ENCODE measurements at regions not wholly inside any gene's neighbourhood (a gene's known extent, or its start where the extent isn't known, plus 50 kb on each side); places are given as distances from the start of the nearest gene placed in this dataset.

DNA sequence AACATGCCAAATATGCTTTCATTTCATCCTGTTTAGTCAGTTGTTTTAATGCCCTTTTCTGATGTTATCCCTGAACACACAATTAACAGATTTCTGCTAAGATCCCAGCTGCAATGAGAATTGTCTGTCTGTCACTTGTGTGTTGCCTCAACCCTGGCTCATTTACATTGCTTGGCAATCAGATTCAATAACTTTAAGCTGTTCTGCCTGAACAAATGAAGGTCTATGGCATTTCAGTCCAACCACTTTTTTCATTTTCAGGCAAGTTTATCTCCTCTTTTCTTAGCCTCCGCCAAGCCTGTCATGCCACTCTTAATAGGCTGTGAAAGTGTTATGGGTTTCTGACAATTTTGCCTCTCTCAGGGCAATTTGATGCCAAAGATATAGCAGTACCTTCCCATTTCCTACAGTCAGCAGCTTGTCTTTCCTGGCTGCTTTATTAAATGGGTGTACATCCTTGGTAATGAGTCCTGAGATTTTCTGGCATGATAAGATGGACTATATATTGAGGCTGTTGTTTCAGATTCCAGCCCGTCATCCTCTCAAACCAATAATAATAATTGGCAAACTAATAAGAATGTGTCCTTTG lies 68.7 kb upstream of the ADAMTS9 start:
- Histone ChIP-seq H3K27ac (ENCODE audit: extremely low read depth, low read depth, low read length) (no peak overlapping the region), H3K36me3 (ENCODE audit: control insufficient read depth in 2 of 2, insufficient read depth in 1 of 2, low read length in 2 of 2) (no peaks in the 10 kb centered on the region), H3K4me1 (ENCODE audit: control insufficient read depth, insufficient read depth, low read length) (no peaks in the 10 kb centered on the region), H3K9me3 (ENCODE audit: control insufficient read depth, insufficient read depth, low read depth, low read length) (no peaks in the 10 kb centered on the region), H3K4me3 (ENCODE audit: low read depth, low read length) (no peak overlapping the region)
- CTCF ChIA-PET = interaction anchor here (1.1 kb wide), 1 partner anchor 10 kb away, joined by 3 read pairs; no protein-coding TSS in a partner anchor
- POLR2A ChIA-PET = no interaction called here
- TF ChIP-seq ZNF544 (tag by site-specific recombination; IDR thresholded peaks at IDR 0.05) (no peak), BCL11B (tag by site-specific recombination; IDR thresholded peaks at IDR 0.05; ENCODE audit: low read depth) (no peak), ZNF23 (tag by site-specific recombination; IDR thresholded peaks at IDR 0.05; ENCODE audit: borderline replicate concordance) (no peak), ZNF211 (tag by site-specific recombination; IDR thresholded peaks at IDR 0.05; ENCODE audit: low read depth) (no peak), ZNF596 (tag by site-specific recombination; IDR thresholded peaks at IDR 0.05) (no peak)

DNA sequence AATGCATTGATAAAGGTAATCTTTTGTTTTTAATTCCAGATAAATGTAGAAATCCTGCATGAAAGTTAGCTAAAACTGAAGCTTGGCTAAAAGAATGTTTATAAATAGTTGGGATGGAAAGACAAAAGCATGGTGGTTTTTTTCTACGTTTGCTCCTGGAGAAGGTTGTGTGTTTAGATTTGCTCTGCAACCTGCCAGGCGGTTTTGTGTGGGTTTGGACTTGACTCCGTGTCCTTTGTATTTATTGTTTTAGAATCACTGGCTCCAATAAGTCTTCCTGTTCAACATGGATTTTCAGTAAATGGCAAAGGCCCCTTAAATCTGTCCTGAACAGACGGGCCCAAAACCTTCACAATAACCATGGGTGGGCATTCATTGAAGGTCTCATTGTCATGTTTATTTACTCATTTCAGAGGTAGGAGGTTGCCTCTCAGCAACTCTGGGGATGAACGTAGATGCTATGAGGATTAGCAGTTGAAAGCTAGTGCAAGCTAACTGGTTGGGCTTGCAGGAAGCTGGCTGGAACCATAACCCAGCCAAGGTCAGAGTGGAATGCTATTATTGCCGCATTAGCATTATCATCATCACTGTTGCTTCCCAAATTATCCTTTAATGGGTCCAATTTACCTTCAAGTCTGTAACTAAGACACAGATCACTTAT lies 60.6 kb upstream of the ADAMTS9 start:
- Histone ChIP-seq H3K9me3 (ENCODE audit: control insufficient read depth, insufficient read depth, low read depth, low read length) (no peaks in the 10 kb centered on the region), H3K27ac (ENCODE audit: extremely low read depth, low read depth, low read length) (no peak overlapping the region)
- POLR2A ChIA-PET = no interaction called here

DNA sequence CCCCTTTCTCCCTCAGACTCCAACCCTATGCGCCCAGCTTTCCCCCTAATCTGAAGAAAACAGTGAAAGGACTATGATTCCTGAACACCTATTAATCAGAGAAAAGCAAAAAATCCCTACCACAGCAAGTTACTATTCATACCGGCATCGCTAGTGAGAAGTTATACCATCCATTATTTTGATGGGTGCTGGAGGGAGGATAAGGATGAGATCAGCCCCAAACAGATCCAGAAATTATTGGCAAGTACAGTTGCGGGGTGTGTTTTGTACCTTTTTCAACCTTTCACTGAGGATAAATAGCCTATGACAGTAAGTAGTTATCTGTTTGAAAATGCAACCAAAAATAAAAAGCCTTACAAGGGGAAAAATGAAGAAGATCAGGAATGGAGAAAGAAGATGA lies 59.9 kb upstream of the ADAMTS9 start:
- no peak overlapping the region for H3K27ac ChIP-seq (ENCODE audit: extremely low read depth, low read depth, low read length)
- CTCF ChIA-PET = no interaction called here
- no peak overlapping the region for H3K4me3 ChIP-seq (ENCODE audit: low read depth, low read length)
- TF ChIP-seq KLF7 (tag by site-specific recombination; IDR thresholded peaks at IDR 0.05; ENCODE audit: borderline replicate concordance) = no peak
- TF ChIP-seq, protein P1, sequence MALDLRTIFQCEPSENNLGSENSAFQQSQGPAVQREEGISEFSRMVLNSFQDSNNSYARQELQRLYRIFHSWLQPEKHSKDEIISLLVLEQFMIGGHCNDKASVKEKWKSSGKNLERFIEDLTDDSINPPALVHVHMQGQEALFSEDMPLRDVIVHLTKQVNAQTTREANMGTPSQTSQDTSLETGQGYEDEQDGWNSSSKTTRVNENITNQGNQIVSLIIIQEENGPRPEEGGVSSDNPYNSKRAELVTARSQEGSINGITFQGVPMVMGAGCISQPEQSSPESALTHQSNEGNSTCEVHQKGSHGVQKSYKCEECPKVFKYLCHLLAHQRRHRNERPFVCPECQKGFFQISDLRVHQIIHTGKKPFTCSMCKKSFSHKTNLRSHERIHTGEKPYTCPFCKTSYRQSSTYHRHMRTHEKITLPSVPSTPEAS (tag by site-specific recombination; IDR thresholded peaks at IDR 0.05) = no peak
- no peak for TF ChIP-seq ZNF169 (tag by site-specific recombination; IDR thresholded peaks at IDR 0.05)
- no peak for TF ChIP-seq ZNF785 (tag by site-specific recombination; IDR thresholded peaks at IDR 0.05)
- no peak for TF ChIP-seq ZNF514 (tag by site-specific recombination; IDR thresholded peaks at IDR 0.05)
- no peak for TF ChIP-seq ZBTB8A (tag by site-specific recombination; IDR thresholded peaks at IDR 0.05)
- TF ChIP-seq EGR2 (tag by site-specific recombination; IDR thresholded peaks at IDR 0.05; ENCODE audit: low read depth) = no peak
- TF ChIP-seq, protein P2, sequence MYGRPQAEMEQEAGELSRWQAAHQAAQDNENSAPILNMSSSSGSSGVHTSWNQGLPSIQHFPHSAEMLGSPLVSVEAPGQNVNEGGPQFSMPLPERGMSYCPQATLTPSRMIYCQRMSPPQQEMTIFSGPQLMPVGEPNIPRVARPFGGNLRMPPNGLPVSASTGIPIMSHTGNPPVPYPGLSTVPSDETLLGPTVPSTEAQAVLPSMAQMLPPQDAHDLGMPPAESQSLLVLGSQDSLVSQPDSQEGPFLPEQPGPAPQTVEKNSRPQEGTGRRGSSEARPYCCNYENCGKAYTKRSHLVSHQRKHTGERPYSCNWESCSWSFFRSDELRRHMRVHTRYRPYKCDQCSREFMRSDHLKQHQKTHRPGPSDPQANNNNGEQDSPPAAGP (tag by site-specific recombination; IDR thresholded peaks at IDR 0.05) = no peak
- TF ChIP-seq ZBTB20 (tag by site-specific recombination; IDR thresholded peaks at IDR 0.05) = no peak
- TF ChIP-seq ZNF324 (tag by site-specific recombination; IDR thresholded peaks at IDR 0.05) = no peak
- no peak for TF ChIP-seq GFI1B (tag by site-specific recombination; IDR thresholded peaks at IDR 0.05)
- TF ChIP-seq, protein P3, sequence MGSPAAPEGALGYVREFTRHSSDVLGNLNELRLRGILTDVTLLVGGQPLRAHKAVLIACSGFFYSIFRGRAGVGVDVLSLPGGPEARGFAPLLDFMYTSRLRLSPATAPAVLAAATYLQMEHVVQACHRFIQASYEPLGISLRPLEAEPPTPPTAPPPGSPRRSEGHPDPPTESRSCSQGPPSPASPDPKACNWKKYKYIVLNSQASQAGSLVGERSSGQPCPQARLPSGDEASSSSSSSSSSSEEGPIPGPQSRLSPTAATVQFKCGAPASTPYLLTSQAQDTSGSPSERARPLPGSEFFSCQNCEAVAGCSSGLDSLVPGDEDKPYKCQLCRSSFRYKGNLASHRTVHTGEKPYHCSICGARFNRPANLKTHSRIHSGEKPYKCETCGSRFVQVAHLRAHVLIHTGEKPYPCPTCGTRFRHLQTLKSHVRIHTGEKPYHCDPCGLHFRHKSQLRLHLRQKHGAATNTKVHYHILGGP (tag by site-specific recombination; IDR thresholded peaks at IDR 0.05) = no peak
- TF ChIP-seq GLIS2 (tag by site-specific recombination; IDR thresholded peaks at IDR 0.05) = no peak
- TF ChIP-seq TRIM28 (IDR thresholded peaks at IDR 0.05; ENCODE audit: borderline replicate concordance, low read length) = no peak
- TF ChIP-seq ZNF335 (tag by site-specific recombination; conservative IDR thresholded peaks at IDR 0.05) = no peak
- TF ChIP-seq ZNF16 (tag by site-specific recombination; IDR thresholded peaks at IDR 0.05; ENCODE audit: low read depth) = no peak
- POLR2A ChIA-PET = no interaction called here
- H3K36me3 ChIP-seq (ENCODE audit: control insufficient read depth in 2 of 2, insufficient read depth in 1 of 2, low read length in 2 of 2) = no peaks in the 10 kb centered on the region
- H3K9me3 ChIP-seq (ENCODE audit: control insufficient read depth, insufficient read depth, low read depth, low read length) = no peaks in the 10 kb centered on the region
- H3K4me1 ChIP-seq (ENCODE audit: control insufficient read depth, insufficient read depth, low read length) = no peaks in the 10 kb centered on the region

More for the DNA sequence above, 60.6 kb upstream of the ADAMTS9 start:
- Histone ChIP-seq H3K4me3 (ENCODE audit: low read depth, low read length) (no peak overlapping the region), H3K36me3 (ENCODE audit: control insufficient read depth in 2 of 2, insufficient read depth in 1 of 2, low read length in 2 of 2) (no peaks in the 10 kb centered on the region), H3K4me1 (ENCODE audit: control insufficient read depth, insufficient read depth, low read length) (no peaks in the 10 kb centered on the region)
- TF ChIP-seq MZF1 (tag by site-specific recombination; IDR thresholded peaks at IDR 0.05; ENCODE audit: borderline replicate concordance) (no peak), BCL11A (tag by site-specific recombination; IDR thresholded peaks at IDR 0.05; ENCODE audit: low read depth) (no peak), ZNF624 (tag by site-specific recombination; IDR thresholded peaks at IDR 0.05) (no peak)
- TF ChIP-seq, protein P4, sequence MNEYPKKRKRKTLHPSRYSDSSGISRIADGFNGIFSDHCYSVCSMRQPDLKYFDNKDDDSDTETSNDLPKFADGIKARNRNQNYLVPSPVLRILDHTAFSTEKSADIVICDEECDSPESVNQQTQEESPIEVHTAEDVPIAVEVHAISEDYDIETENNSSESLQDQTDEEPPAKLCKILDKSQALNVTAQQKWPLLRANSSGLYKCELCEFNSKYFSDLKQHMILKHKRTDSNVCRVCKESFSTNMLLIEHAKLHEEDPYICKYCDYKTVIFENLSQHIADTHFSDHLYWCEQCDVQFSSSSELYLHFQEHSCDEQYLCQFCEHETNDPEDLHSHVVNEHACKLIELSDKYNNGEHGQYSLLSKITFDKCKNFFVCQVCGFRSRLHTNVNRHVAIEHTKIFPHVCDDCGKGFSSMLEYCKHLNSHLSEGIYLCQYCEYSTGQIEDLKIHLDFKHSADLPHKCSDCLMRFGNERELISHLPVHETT (tag by site-specific recombination; IDR thresholded peaks at IDR 0.05) = no peak
- CTCF ChIA-PET = interaction anchor here (0.6 kb wide), 1 partner anchor 173 kb away, joined by 4 read pairs; no protein-coding TSS in a partner anchor

Data from HEK293 (cell line).